ENCODE measurements at regions not wholly inside any gene's neighbourhood (a gene's known extent, or its start where the extent isn't known, plus 50 kb on each side); places are given as distances from the start of the nearest gene placed in this dataset.

- no peaks in the 10 kb centered on the region for H3K36me3 ChIP-seq (ENCODE audit: control insufficient read depth, insufficient read depth, low read length)
- no peaks in the 10 kb centered on the region for H3K27me3 ChIP-seq (replicated peaks; ENCODE audit: control insufficient read depth, insufficient read depth, low read length)
- no peaks in the 10 kb centered on the region for H3K9me3 ChIP-seq
- no peaks in the 10 kb centered on the region for H3K4me1 ChIP-seq
- BruUV-seq (replicated peaks), result no TSS peak
- Mint-ChIP-seq H3K27me3 (ENCODE audit: insufficient read depth, unreplicated experiment) (peaks cover 3% of the 10 kb centered on the region), H3K27ac (ENCODE audit: unreplicated experiment) (no peak overlapping the region), H3K4me3 (ENCODE audit: unreplicated experiment) (no peak overlapping the region), H3K36me3 (ENCODE audit: insufficient read depth, unreplicated experiment) (no peaks in the 10 kb centered on the region), H3K9me3 (ENCODE audit: unreplicated experiment) (no peaks in the 10 kb centered on the region), H3K4me1 (ENCODE audit: low read depth, unreplicated experiment) (no peaks in the 10 kb centered on the region)
- ChIA-PET POLR2A (no interaction called here), CTCF (no interaction called here)
- H3K4me3 ChIP-seq (ENCODE audit: low read depth, low read length), result no peak overlapping the region
- no peak for TF ChIP-seq CTCF (IDR thresholded peaks at IDR 0.05; ENCODE audit: insufficient read depth in 1 of 2, low read depth in 1 of 2, low read length in 1 of 2, severe bottlenecking in 1 of 2, unreplicated experiment in 1 of 2)
- intact Hi-C loops (cut with micrococcal nuclease; ENCODE audit: unreplicated experiment), result no loop called here
- DNase-seq, result no peak
Measured at GRCh38 chr5:60184606-60185005, 291.1 kb upstream of the PDE4D start.

- ChIA-PET POLR2A (interaction anchor here (0.6 kb wide), 1 partner anchor 1097 kb away, joined by 5 read pairs; no protein-coding TSS in a partner anchor), CTCF (no interaction called here)
- no peak for TF ChIP-seq CTCF (IDR thresholded peaks at IDR 0.05; ENCODE audit: insufficient read depth in 1 of 2, low read depth in 1 of 2, low read length in 1 of 2, severe bottlenecking in 1 of 2, unreplicated experiment in 1 of 2)
- Histone ChIP-seq H3K9me3 (no peaks in the 10 kb centered on the region), H3K27me3 (replicated peaks; ENCODE audit: control insufficient read depth, insufficient read depth, low read length) (no peaks in the 10 kb centered on the region), H3K36me3 (ENCODE audit: control insufficient read depth, insufficient read depth, low read length) (no peaks in the 10 kb centered on the region), H3K4me1 (no peaks in the 10 kb centered on the region), H3K4me3 (ENCODE audit: low read depth, low read length) (no peak overlapping the region)
- H3K4me3 Mint-ChIP-seq (ENCODE audit: unreplicated experiment), result no peak overlapping the region
- BruUV-seq (replicated peaks), result no TSS peak
- intact Hi-C loops (cut with micrococcal nuclease; ENCODE audit: unreplicated experiment), result no loop called here
- no peak for DNase-seq
- peaks cover 1% of the 10 kb centered on the region for H3K27me3 Mint-ChIP-seq (ENCODE audit: insufficient read depth, unreplicated experiment)
- no peaks in the 10 kb centered on the region for H3K36me3 Mint-ChIP-seq (ENCODE audit: insufficient read depth, unreplicated experiment)
- H3K4me1 Mint-ChIP-seq (ENCODE audit: low read depth, unreplicated experiment), result no peaks in the 10 kb centered on the region
- H3K27ac Mint-ChIP-seq (ENCODE audit: unreplicated experiment), result no peak overlapping the region
- no peaks in the 10 kb centered on the region for H3K9me3 Mint-ChIP-seq (ENCODE audit: unreplicated experiment)
Measured at GRCh38 chr5:60183881-60184280, 290.4 kb upstream of the PDE4D start.

- POLR2A ChIA-PET, result no interaction called here
- H3K27me3 ChIP-seq (replicated peaks; ENCODE audit: control insufficient read depth, insufficient read depth, low read length), result no peaks in the 10 kb centered on the region
- Mint-ChIP-seq H3K4me1 (ENCODE audit: low read depth, unreplicated experiment) (no peaks in the 10 kb centered on the region), H3K36me3 (ENCODE audit: insufficient read depth, unreplicated experiment) (no peaks in the 10 kb centered on the region), H3K27ac (ENCODE audit: unreplicated experiment) (no peak overlapping the region), H3K9me3 (ENCODE audit: unreplicated experiment) (peaks cover 17% of the 10 kb centered on the region), H3K27me3 (ENCODE audit: insufficient read depth, unreplicated experiment) (peaks cover 2% of the 10 kb centered on the region), H3K4me3 (ENCODE audit: unreplicated experiment) (no peak overlapping the region)
- H3K9me3 ChIP-seq, result peaks cover 5% of the 10 kb centered on the region; the same call in 1 of the 2 replicates
- TF ChIP-seq CTCF (IDR thresholded peaks at IDR 0.05; ENCODE audit: insufficient read depth in 1 of 2, low read depth in 1 of 2, low read length in 1 of 2, severe bottlenecking in 1 of 2, unreplicated experiment in 1 of 2), result no peak
- H3K36me3 ChIP-seq (ENCODE audit: control insufficient read depth, insufficient read depth, low read length), result no peaks in the 10 kb centered on the region
- no peak for DNase-seq
- no TSS peak for BruUV-seq (replicated peaks)
- CTCF ChIA-PET, result no interaction called here
- intact Hi-C loops (cut with micrococcal nuclease; ENCODE audit: unreplicated experiment), result no loop called here
- H3K4me3 ChIP-seq (ENCODE audit: low read depth, low read length), result no peak overlapping the region
- no peaks in the 10 kb centered on the region for H3K4me1 ChIP-seq
Measured at GRCh38 chr5:60178101-60178500, 284.6 kb upstream of the PDE4D start.
